ENCODE measurements at regions not wholly inside any gene's neighbourhood (a gene's known extent, or its start where the extent isn't known, plus 50 kb on each side); places are given as distances from the start of the nearest gene placed in this dataset.

GRCh38 chr1:38284953-38285352 is 238.4 kb upstream of the POU3F1 start:
- no peak for TF ChIP-seq SIN3A (IDR thresholded peaks at IDR 0.05; ENCODE audit: borderline replicate concordance, insufficient read depth, low read length)
- no peak for TF ChIP-seq POLR2AphosphoS5 (IDR thresholded peaks at IDR 0.05; ENCODE audit: low read depth, low read length)

Data from PFSK-1 (cell line).